WTC11 (cell line): ENCODE measurements at regions not wholly inside any gene's neighbourhood (a gene's known extent, or its start where the extent isn't known, plus 50 kb on each side); places are given as distances from the start of the nearest gene placed in this dataset.

Source experiments
- ATAC-seq: fragments of 200-7000 bp; cut with Tn5 transposase; 2 replicates; pipeline ENCODE4 v1.10.0; 2021; ENCODE audit warnings: mild to moderate bottlenecking, moderate library complexity
- CTCF ChIA-PET: fragments of 300-600 bp; sonication (Branson Sonifier 250); formaldehyde crosslinking; loops from one replicate; lab custom pipeline; 2021; ENCODE audit warnings: antibody characterized with exemption; lab: Charles Lee
- POLR2A ChIA-PET: fragments of 350-600 bp; sonication (Branson Sonifier 250); formaldehyde crosslinking; loops from one replicate; lab custom pipeline; 2021; ENCODE audit warnings: antibody characterized with exemption; lab: Charles Lee
- DNase-seq: peaks from one replicate; pipeline ENCODE4 v3.0.0; 2021; ENCODE audit warnings: low spot score
- H3K27ac Mint-ChIP-seq: 2 replicates; pipeline ENCODE4 v1.8.0; 2021; ENCODE audit warnings: mixed read lengths
- H3K27me3 Mint-ChIP-seq: 2 replicates; pipeline ENCODE4 v1.8.0; 2021; ENCODE audit warnings: low read depth, mild to moderate bottlenecking, moderate library complexity, mixed read lengths
- H3K36me3 Mint-ChIP-seq: 2 replicates; pipeline ENCODE4 v1.8.0; 2021; ENCODE audit warnings: mixed read lengths
- H3K4me1 Mint-ChIP-seq: 2 replicates; pipeline ENCODE4 v1.8.0; 2022; ENCODE audit warnings: mixed read lengths
- H3K4me3 Mint-ChIP-seq: 2 replicates; pipeline ENCODE4 v1.8.0; 2021; ENCODE audit warnings: mild to moderate bottlenecking, moderate library complexity, mixed read lengths
- H3K9me3 Mint-ChIP-seq: 2 replicates; pipeline ENCODE4 v1.8.0; 2021; ENCODE audit warnings: mixed read lengths
- CDX4 ChIP-seq: fragments of 250-450 bp; sonication (Bioruptor Pico); IDR thresholded peaks from 2 replicates; pipeline ENCODE4 v1.9.0; 2021; ENCODE audit warnings: moderate library complexity, mild to moderate bottlenecking, inconsistent platforms, borderline replicate concordance
- CTCF ChIP-seq: fragments of 200-600 bp; IDR thresholded peaks from 2 replicates; pipeline ENCODE4 v1.8.0; 2022; ENCODE audit warnings: antibody characterized with exemption
- E2F5 ChIP-seq: sonication (generic); formaldehyde crosslinking; IDR thresholded peaks from 2 replicates; pipeline ENCODE4 v1.8.1; 2022; ENCODE audit warnings: mild to moderate bottlenecking, moderate library complexity, missing genetic modification reagents
- FOXP4 ChIP-seq: sonication (generic); formaldehyde crosslinking; IDR thresholded peaks from 2 replicates; pipeline ENCODE4 v1.8.0; 2022; ENCODE audit warnings: mild to moderate bottlenecking, missing genetic modification reagents
- JAZF1 ChIP-seq: fragments of 250-450 bp; sonication (Bioruptor Pico); IDR thresholded peaks from 2 replicates; pipeline ENCODE4 v1.9.0; 2021; ENCODE audit warnings: moderate library complexity, mild to moderate bottlenecking, inconsistent platforms
- MAX ChIP-seq: sonication (generic); formaldehyde crosslinking; IDR thresholded peaks from 2 replicates; pipeline ENCODE4 v1.8.0; 2022; ENCODE audit warnings: mild to moderate bottlenecking, missing genetic modification reagents
- NFATC4 ChIP-seq: fragments of 250-450 bp; sonication (Bioruptor Pico); IDR thresholded peaks from 2 replicates; pipeline ENCODE4 v1.9.0; 2021; ENCODE audit warnings: mild to moderate bottlenecking
- NFE2L1 ChIP-seq: sonication (generic); formaldehyde crosslinking; IDR thresholded peaks from 2 replicates; pipeline ENCODE4 v1.8.1; 2023; ENCODE audit warnings: missing genetic modification reagents
- NFYB ChIP-seq: sonication (generic); formaldehyde crosslinking; conservative IDR thresholded peaks from 2 replicates; pipeline ENCODE4 v1.8.0; 2022; ENCODE audit warnings: low read depth, missing genetic modification reagents
- PRDM15 ChIP-seq: sonication (generic); formaldehyde crosslinking; IDR thresholded peaks from 2 replicates; pipeline ENCODE4 v1.8.0; 2022; ENCODE audit warnings: missing genetic modification reagents
- PREB ChIP-seq: sonication (generic); formaldehyde crosslinking; IDR thresholded peaks from 2 replicates; pipeline ENCODE4 v1.8.1; 2022; ENCODE audit warnings: mild to moderate bottlenecking, missing genetic modification reagents, moderate library complexity, borderline replicate concordance
- RELA ChIP-seq: sonication (generic); formaldehyde crosslinking; IDR thresholded peaks from 2 replicates; pipeline ENCODE4 v1.8.1; 2022; ENCODE audit warnings: missing genetic modification reagents, mild to moderate bottlenecking, borderline replicate concordance
- SOX15 ChIP-seq: fragments of 250-450 bp; sonication (Bioruptor Pico); IDR thresholded peaks from 2 replicates; pipeline ENCODE4 v1.9.0; 2021; ENCODE audit warnings: mild to moderate bottlenecking
- SP1 ChIP-seq: sonication (generic); formaldehyde crosslinking; conservative IDR thresholded peaks from 2 replicates; pipeline ENCODE4 v1.8.1; 2022; ENCODE audit warnings: missing genetic modification reagents
- TP53 ChIP-seq: sonication (generic); formaldehyde crosslinking; IDR thresholded peaks from 2 replicates; pipeline ENCODE4 v1.8.1; 2023; ENCODE audit warnings: mild to moderate bottlenecking, missing genetic modification reagents
- USF1 ChIP-seq: sonication (generic); formaldehyde crosslinking; IDR thresholded peaks from 2 replicates; pipeline ENCODE4 v1.8.0; 2022; ENCODE audit warnings: mild to moderate bottlenecking, missing genetic modification reagents
- ZBTB21 ChIP-seq: sonication (generic); formaldehyde crosslinking; IDR thresholded peaks from 2 replicates; pipeline ENCODE4 v1.8.1; 2023; ENCODE audit warnings: mild to moderate bottlenecking, missing genetic modification reagents, borderline replicate concordance
- ZNF121 ChIP-seq: sonication (generic); formaldehyde crosslinking; IDR thresholded peaks from 2 replicates; pipeline ENCODE4 v1.8.0; 2023; ENCODE audit warnings: missing genetic modification reagents
- ZNF138 ChIP-seq: sonication (generic); formaldehyde crosslinking; conservative IDR thresholded peaks from 2 replicates; pipeline ENCODE4 v1.8.1; 2022; ENCODE audit warnings: mild to moderate bottlenecking, moderate library complexity, missing genetic modification reagents
- ZNF263 ChIP-seq: sonication (generic); formaldehyde crosslinking; IDR thresholded peaks from 2 replicates; pipeline ENCODE4 v1.8.1; 2022; ENCODE audit warnings: low read depth, mild to moderate bottlenecking, moderate library complexity, missing genetic modification reagents
- ZNF671 ChIP-seq: fragments of 250-450 bp; sonication (Bioruptor Pico); IDR thresholded peaks from 2 replicates; pipeline ENCODE4 v1.8.0; 2021; ENCODE audit warnings: mild to moderate bottlenecking

- Mint-ChIP-seq H3K9me3 (peaks cover 8% of the 10 kb centered on the region; the same call in 1 of the 2 replicates), H3K4me3 (no peak overlapping the region), H3K27me3 (peaks cover 34% of the 10 kb centered on the region), H3K27ac (peak overlapping the region; percentile 75), H3K36me3 (0 out of 2 replicates have a peak, but pooled peaks cover 4% of the 10 kb centered on the region), H3K4me1 (peaks cover 13% of the 10 kb centered on the region)
- ATAC-seq, result peak; percentile 93
- POLR2A ChIA-PET, result no interaction called here
- CTCF ChIA-PET, result no interaction called here
- DNase-seq, result no peak
- no peak for TF ChIP-seq ZNF138 (CRISPR knock-in tag)
- TF ChIP-seq ZBTB21 (CRISPR knock-in tag), result no peak
Observed at GRCh38 chr13:93145199-93145598, 81.4 kb upstream of the GPC6 start.

GRCh38 chr13:93146584-93147297, 79.9 kb upstream of the GPC6 start:
- Mint-ChIP-seq H3K4me1 (peaks cover 16% of the 10 kb centered on the region), H3K36me3 (0 out of 2 replicates have a peak, but pooled peaks cover 4% of the 10 kb centered on the region), H3K9me3 (peaks cover 8% of the 10 kb centered on the region; the same call in 1 of the 2 replicates), H3K4me3 (no peak overlapping the region), H3K27me3 (peaks cover 34% of the 10 kb centered on the region), H3K27ac (no peak overlapping the region)
- ChIA-PET CTCF (no interaction called here), POLR2A (no interaction called here)
- no peak for DNase-seq
- ATAC-seq, result no peak
- TF ChIP-seq NFYB (CRISPR knock-in tag), result no peak
- TF ChIP-seq TP53 (CRISPR knock-in tag), result no peak
- no peak for TF ChIP-seq CDX4 (CRISPR knock-in tag)
- TF ChIP-seq MAX (CRISPR knock-in tag), result no peak
- TF ChIP-seq ZNF263 (CRISPR knock-in tag), result no peak
- no peak for TF ChIP-seq PREB (CRISPR knock-in tag)
- no peak for TF ChIP-seq CTCF
- TF ChIP-seq RELA (CRISPR knock-in tag), result no peak
- TF ChIP-seq SOX15 (CRISPR knock-in tag), result no peak
- TF ChIP-seq NFE2L1 (CRISPR knock-in tag), result no peak
- no peak for TF ChIP-seq USF1 (CRISPR knock-in tag)
- TF ChIP-seq NFATC4 (CRISPR knock-in tag), result no peak
- TF ChIP-seq SP1 (CRISPR knock-in tag), result no peak
- TF ChIP-seq FOXP4 (CRISPR knock-in tag), result no peak
- TF ChIP-seq ZNF121, result no peak
- no peak for TF ChIP-seq ZNF671 (CRISPR knock-in tag)
- TF ChIP-seq JAZF1 (CRISPR knock-in tag), result no peak
- no peak for TF ChIP-seq PRDM15 (CRISPR knock-in tag)
- no peak for TF ChIP-seq E2F5 (CRISPR knock-in tag)
